Peyer's patch (tissue), 4 donors: ENCODE measurements at regions not wholly inside any gene's neighbourhood (a gene's known extent, or its start where the extent isn't known, plus 50 kb on each side); places are given as distances from the start of the nearest gene placed in this dataset.

Experiments
- CTCF ChIP-seq, 6 experiments: fragments of 450-650 bp in 4 of 6; fragments of 200-600 bp in 2 of 6; sonication (generic) in 1 of 6; IDR thresholded peaks; one replicate each; pipeline ENCODE4 v1.5.1; 2017 to 2019; ENCODE audit warnings: antibody characterized with exemption in 6 of 6, mild to moderate bottlenecking in 3 of 6, moderate library complexity in 1 of 6
- POLR2A ChIP-seq, 2 donors: fragments of 450-650 bp; IDR thresholded peaks; one replicate each; pipeline ENCODE4 v1.5.1; 2017; ENCODE audit warnings: antibody characterized with exemption in 2 of 2, mild to moderate bottlenecking in 2 of 2, moderate library complexity in 2 of 2

GRCh38 chr12:110998971-110999370, 78.6 kb upstream of the MYL2 start:
- TF ChIP-seq POLR2A (IDR thresholded peaks at IDR 0.05) (no peak), CTCF (IDR thresholded peaks at IDR 0.05) (no peak)
